ENCODE measurements at regions not wholly inside any gene's neighbourhood (a gene's known extent, or its start where the extent isn't known, plus 50 kb on each side); places are given as distances from the start of the nearest gene placed in this dataset.

DNA sequence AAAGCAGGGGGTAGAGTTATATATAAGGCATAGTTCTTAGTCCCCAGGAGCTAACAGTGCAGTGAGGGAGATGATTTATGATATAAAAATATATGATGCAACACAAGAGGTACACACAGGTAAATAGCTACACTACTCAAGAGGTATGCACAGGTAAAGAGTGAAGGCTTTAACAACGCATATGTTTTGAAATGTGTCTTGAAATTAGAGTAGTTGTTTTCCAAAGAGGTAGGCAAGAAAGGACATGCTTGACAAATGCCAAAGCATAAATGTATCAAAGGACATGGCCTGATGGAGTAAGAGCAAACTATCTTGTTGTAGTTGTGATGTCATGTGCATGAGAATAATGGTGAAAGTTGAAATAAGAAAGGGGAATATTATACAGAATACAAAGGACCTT lies 104.3 kb upstream of the C11orf87 start (continued):
- no peak for TF ChIP-seq POLR2AphosphoS5 (IDR thresholded peaks at IDR 0.05; ENCODE audit: low read depth, low read length)
- TF ChIP-seq CEBPB (IDR thresholded peaks at IDR 0.05; ENCODE audit: low read depth) = no peak
- no peak for TF ChIP-seq EZH2 (IDR thresholded peaks at IDR 0.05)
- no peak for TF ChIP-seq POLR2A (IDR thresholded peaks at IDR 0.05; ENCODE audit: borderline replicate concordance, extremely low read depth, insufficient read depth, insufficient read length)
- TF ChIP-seq, protein P1, sequence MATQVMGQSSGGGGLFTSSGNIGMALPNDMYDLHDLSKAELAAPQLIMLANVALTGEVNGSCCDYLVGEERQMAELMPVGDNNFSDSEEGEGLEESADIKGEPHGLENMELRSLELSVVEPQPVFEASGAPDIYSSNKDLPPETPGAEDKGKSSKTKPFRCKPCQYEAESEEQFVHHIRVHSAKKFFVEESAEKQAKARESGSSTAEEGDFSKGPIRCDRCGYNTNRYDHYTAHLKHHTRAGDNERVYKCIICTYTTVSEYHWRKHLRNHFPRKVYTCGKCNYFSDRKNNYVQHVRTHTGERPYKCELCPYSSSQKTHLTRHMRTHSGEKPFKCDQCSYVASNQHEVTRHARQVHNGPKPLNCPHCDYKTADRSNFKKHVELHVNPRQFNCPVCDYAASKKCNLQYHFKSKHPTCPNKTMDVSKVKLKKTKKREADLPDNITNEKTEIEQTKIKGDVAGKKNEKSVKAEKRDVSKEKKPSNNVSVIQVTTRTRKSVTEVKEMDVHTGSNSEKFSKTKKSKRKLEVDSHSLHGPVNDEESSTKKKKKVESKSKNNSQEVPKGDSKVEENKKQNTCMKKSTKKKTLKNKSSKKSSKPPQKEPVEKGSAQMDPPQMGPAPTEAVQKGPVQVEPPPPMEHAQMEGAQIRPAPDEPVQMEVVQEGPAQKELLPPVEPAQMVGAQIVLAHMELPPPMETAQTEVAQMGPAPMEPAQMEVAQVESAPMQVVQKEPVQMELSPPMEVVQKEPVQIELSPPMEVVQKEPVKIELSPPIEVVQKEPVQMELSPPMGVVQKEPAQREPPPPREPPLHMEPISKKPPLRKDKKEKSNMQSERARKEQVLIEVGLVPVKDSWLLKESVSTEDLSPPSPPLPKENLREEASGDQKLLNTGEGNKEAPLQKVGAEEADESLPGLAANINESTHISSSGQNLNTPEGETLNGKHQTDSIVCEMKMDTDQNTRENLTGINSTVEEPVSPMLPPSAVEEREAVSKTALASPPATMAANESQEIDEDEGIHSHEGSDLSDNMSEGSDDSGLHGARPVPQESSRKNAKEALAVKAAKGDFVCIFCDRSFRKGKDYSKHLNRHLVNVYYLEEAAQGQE (IDR thresholded peaks at IDR 0.05; ENCODE audit: low read depth) = no peak

DNA sequence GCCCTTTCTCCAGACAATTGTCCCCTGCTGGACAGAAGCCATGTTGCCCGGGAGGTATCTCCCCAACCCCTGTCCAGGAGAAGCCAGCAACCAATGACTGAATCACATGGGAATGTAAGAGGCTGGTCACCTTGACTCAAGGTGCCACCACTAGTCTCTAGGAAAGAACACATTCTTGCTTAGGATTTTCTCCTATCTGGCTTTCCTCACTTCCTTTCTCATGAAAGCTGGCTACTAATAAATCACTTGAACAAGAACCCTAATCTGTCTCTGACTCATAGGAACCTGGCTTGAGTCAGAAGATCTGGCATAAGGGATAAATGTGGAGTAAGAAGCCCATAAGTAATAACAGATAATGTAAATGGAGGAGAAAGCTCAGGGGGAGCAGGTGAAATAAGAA lies 101.4 kb upstream of the C11orf87 start:
- Histone ChIP-seq H3K4me1 (ENCODE audit: control insufficient read depth in 1 of 2, insufficient read depth in 2 of 2, low read length in 2 of 2) (peaks cover 7 to 11% of the 10 kb centered on the region in 2 experiments; a peak in 2 of 4 replicates), H3K4me2 (ENCODE audit: low read length) (peak overlapping the region; percentile 26), H3K79me2 (ENCODE audit: insufficient read depth, low read length) (no peaks in the 10 kb centered on the region), H2AFZ (ENCODE audit: low read depth, low read length, poor library complexity, severe bottlenecking) (no peak overlapping the region), H3K9ac (ENCODE audit: low read length) (no peak overlapping the region), H3K9me2 (ENCODE audit: insufficient read depth) (no peaks in the 10 kb centered on the region), H4K20me1 (ENCODE audit: insufficient read depth) (no peaks in the 10 kb centered on the region), H3K36me3 (ENCODE audit: control insufficient read depth in 1 of 2, insufficient read depth in 2 of 2, low read length in 2 of 2) (no peaks in the 10 kb centered on the region), H3K9me3 (ENCODE audit: control insufficient read depth in 1 of 2, insufficient read depth in 1 of 2, low read depth in 1 of 2, low read length in 2 of 2) (no peaks in the 10 kb centered on the region), H3K27ac (ENCODE audit: low read depth, low read length) (0 out of 2 replicates have a peak overlapping the region, but pooled peaks have one; percentile 10), H3K27me3 (ENCODE audit: insufficient read depth, low read length) (no peaks in the 10 kb centered on the region), H3K4me3 (replicated peaks in 1 of 2; ENCODE audit: low read depth in 1 of 2, low read length in 2 of 2) (no peak overlapping the region)
- ATAC-seq = peak; percentile 87
- TF ChIP-seq CBX3 (IDR thresholded peaks at IDR 0.05; ENCODE audit: low read depth) = no peak; the same call in 1 of the 2 replicates
- TF ChIP-seq TCF7L2 (IDR thresholded peaks at IDR 0.05; ENCODE audit: borderline replicate concordance, extremely low read depth, insufficient read depth, insufficient read length) = no peak
- TF ChIP-seq, protein P2, sequence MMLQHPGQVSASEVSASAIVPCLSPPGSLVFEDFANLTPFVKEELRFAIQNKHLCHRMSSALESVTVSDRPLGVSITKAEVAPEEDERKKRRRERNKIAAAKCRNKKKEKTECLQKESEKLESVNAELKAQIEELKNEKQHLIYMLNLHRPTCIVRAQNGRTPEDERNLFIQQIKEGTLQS (IDR thresholded peaks at IDR 0.05) = no peak
- TF ChIP-seq, protein P3, sequence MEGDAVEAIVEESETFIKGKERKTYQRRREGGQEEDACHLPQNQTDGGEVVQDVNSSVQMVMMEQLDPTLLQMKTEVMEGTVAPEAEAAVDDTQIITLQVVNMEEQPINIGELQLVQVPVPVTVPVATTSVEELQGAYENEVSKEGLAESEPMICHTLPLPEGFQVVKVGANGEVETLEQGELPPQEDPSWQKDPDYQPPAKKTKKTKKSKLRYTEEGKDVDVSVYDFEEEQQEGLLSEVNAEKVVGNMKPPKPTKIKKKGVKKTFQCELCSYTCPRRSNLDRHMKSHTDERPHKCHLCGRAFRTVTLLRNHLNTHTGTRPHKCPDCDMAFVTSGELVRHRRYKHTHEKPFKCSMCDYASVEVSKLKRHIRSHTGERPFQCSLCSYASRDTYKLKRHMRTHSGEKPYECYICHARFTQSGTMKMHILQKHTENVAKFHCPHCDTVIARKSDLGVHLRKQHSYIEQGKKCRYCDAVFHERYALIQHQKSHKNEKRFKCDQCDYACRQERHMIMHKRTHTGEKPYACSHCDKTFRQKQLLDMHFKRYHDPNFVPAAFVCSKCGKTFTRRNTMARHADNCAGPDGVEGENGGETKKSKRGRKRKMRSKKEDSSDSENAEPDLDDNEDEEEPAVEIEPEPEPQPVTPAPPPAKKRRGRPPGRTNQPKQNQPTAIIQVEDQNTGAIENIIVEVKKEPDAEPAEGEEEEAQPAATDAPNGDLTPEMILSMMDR (IDR thresholded peaks at IDR 0.05 in 2 of 3, conservative IDR thresholded peaks at IDR 0.05 in 1 of 3; ENCODE audit: borderline replicate concordance in 1 of 3, insufficient read depth in 1 of 3, low read depth in 2 of 3, low read length in 2 of 3) = 0 out of 6 replicates have a peak, but pooled peaks of 1 of the 3 experiments have one; percentile 6
- peak; percentile 49; the same call in 1 of the 2 replicates for TF ChIP-seq JUND (IDR thresholded peaks at IDR 0.05)
- TF ChIP-seq EZH2 (IDR thresholded peaks at IDR 0.05) = no peak
- peak; percentile 14; the same call in 1 of the 2 replicates for TF ChIP-seq RAD21 (IDR thresholded peaks at IDR 0.05; ENCODE audit: low read depth)
- peak; percentile 55; the same call in 1 of the 2 replicates for TF ChIP-seq FOSL1 (IDR thresholded peaks at IDR 0.05; ENCODE audit: low read depth)
- TF ChIP-seq SP1 (IDR thresholded peaks at IDR 0.05; ENCODE audit: low read depth) = peak; percentile 40
- intact Hi-C loops (cut with micrococcal nuclease) = no loop called here
- ChIA-PET CTCF (no interaction called here), POLR2A (no interaction called here), RAD21 (ENCODE audit: low non-redundant PET in 1 of 2, low total read pairs in 2 of 2, uncharacterized antibody in 2 of 2, unreplicated experiment in 2 of 2) (no interaction called here)
- DNase-seq (ENCODE audit: low read depth, low spot score) = peak; percentile 57
- BruUV-seq (replicated peaks) = no TSS peak
